GM13977 (cell line): ENCODE measurements at regions not wholly inside any gene's neighbourhood (a gene's known extent, or its start where the extent isn't known, plus 50 kb on each side); places are given as distances from the start of the nearest gene placed in this dataset.

Experiments
- DNase-seq: peaks from one replicate; pipeline ENCODE4 v3.0.0; 2012; ENCODE audit warnings: low spot score
- CTCF ChIP-seq: IDR thresholded peaks from 2 replicates; pipeline ENCODE4 v1.5.1; 2012; ENCODE audit warnings: mild to moderate bottlenecking, control low read depth; ENCODE audit not compliant: insufficient read depth; ENCODE audit errors: extremely low read depth, missing control alignments
- in situ Hi-C: fragments of 300-500 bp; cut with MboI; formaldehyde crosslinking; loops from one replicate; pipeline ENCODE4 v1.12.0; 2022; ENCODE audit warnings: low sequenced_read_pairs, low pct_unique_long_range_greater_than_20kb, mixed read lengths, inconsistent platforms; ENCODE audit not compliant: unreplicated experiment

GRCh38 chr13:75231235-75231634 is 250.7 kb downstream of the TBC1D4 start:
- in situ Hi-C loops: no loop called here
- no peak for DNase-seq
- no peak for TF ChIP-seq CTCF

- no peak for TF ChIP-seq CTCF
- in situ Hi-C loops: no loop called here
- DNase-seq: no peak
Observed at GRCh38 chr13:75226733-75227435, 255.1 kb downstream of the TBC1D4 start.

- DNase-seq: no peak
- TF ChIP-seq CTCF: no peak
- in situ Hi-C loops: no loop called here
Observed at GRCh38 chr13:75226092-75226491, 255.9 kb downstream of the TBC1D4 start.

- in situ Hi-C loops: no loop called here
- no peak for TF ChIP-seq CTCF
- DNase-seq: no peak
Observed at GRCh38 chr13:75225288-75226032, 256.5 kb downstream of the TBC1D4 start.

- no peak for DNase-seq
- in situ Hi-C loops: no loop called here
- TF ChIP-seq CTCF: no peak
Observed at GRCh38 chr13:75224053-75224742, 257.8 kb downstream of the TBC1D4 start.

GRCh38 chr13:75222031-75222430 is 259.9 kb downstream of the TBC1D4 start:
- no peak for TF ChIP-seq CTCF
- in situ Hi-C loops: no loop called here
- no peak for DNase-seq
